Esophagus muscularis mucosa (tissue), 4 donors: ENCODE measurements at regions not wholly inside any gene's neighbourhood (a gene's known extent, or its start where the extent isn't known, plus 50 kb on each side); places are given as distances from the start of the nearest gene placed in this dataset.

ENCODE experiments used
- EP300 ChIP-seq: sonication (generic); formaldehyde crosslinking; IDR thresholded peaks from one replicate; pipeline ENCODE4 v1.6.1; 2017; ENCODE audit warnings: antibody characterized with exemption
- POLR2A ChIP-seq: fragments of 450-650 bp; IDR thresholded peaks from one replicate; pipeline ENCODE4 v1.6.1; 2017; ENCODE audit warnings: antibody characterized with exemption, moderate library complexity, mild to moderate bottlenecking, low read depth
- POLR2AphosphoS5 ChIP-seq, 2 donors: sonication (generic); formaldehyde crosslinking; IDR thresholded peaks; one replicate each; pipeline ENCODE4 v1.6.1; 2017; ENCODE audit warnings: antibody characterized with exemption in 2 of 2
- TF ChIP-seq, protein P1 (sequence below), 3 experiments: fragments of 200-600 bp in 2 of 3; fragments of 450-650 bp in 1 of 3; sonication (generic) in 2 of 3; IDR thresholded peaks; one replicate each; pipeline ENCODE4 v1.5.1; 2017 to 2019; ENCODE audit warnings: antibody characterized with exemption in 3 of 3, mild to moderate bottlenecking in 2 of 3, moderate library complexity in 1 of 3

DNA sequence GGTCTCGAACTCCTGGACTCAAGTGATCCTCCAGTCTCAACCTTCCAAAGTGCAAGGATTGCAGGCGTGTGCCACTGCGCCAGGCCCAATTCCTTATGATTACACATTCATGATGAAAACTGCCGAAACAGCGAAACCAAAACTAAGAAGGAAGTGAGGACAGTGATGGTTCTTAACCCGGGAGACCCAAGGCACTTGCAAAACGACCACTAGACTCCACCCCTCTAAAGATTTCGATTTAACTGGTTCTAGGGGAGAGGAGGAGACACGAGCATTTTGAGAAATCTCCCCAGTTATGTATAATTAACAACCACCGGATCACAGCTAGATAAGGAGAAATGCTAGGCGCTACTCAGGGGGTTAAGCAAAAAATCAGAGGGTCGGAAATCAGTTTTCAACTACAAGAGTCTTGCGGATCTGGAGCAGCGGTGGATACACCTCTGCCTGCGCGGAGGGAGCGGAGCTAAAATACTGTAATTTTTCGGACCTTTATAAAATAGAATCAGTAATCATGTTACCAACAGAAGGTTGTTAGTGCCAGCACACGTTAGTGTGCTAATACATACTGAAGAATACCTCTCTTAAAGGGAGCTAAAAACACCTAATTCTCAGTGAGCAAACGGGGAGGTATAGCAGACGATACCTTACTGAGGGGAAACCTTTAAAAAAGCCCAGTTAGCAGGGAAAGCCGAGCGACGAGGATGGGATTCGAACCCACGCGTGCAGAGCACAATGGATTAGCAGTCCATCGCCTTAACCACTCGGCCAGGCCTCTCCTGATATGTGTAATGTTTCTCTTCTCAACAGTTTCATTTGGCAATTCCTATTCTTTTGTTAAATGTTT is 60.0 kb upstream of the BTN3A2 start:
- TF ChIP-seq POLR2AphosphoS5 (IDR thresholded peaks at IDR 0.05), result peak in 1 of 2 donors; percentile 20
- no peak for TF ChIP-seq POLR2A
- TF ChIP-seq, protein P1, sequence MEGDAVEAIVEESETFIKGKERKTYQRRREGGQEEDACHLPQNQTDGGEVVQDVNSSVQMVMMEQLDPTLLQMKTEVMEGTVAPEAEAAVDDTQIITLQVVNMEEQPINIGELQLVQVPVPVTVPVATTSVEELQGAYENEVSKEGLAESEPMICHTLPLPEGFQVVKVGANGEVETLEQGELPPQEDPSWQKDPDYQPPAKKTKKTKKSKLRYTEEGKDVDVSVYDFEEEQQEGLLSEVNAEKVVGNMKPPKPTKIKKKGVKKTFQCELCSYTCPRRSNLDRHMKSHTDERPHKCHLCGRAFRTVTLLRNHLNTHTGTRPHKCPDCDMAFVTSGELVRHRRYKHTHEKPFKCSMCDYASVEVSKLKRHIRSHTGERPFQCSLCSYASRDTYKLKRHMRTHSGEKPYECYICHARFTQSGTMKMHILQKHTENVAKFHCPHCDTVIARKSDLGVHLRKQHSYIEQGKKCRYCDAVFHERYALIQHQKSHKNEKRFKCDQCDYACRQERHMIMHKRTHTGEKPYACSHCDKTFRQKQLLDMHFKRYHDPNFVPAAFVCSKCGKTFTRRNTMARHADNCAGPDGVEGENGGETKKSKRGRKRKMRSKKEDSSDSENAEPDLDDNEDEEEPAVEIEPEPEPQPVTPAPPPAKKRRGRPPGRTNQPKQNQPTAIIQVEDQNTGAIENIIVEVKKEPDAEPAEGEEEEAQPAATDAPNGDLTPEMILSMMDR (IDR thresholded peaks at IDR 0.05), result no peak
- TF ChIP-seq EP300, result no peak
